ACC112 (cell line): ENCODE measurements at regions not wholly inside any gene's neighbourhood (a gene's known extent, or its start where the extent isn't known, plus 50 kb on each side); places are given as distances from the start of the nearest gene placed in this dataset.

Experiments
- H2AFZ ChIP-seq: fragments of 200-600 bp; sonication (generic); one replicate; pipeline ENCODE4 v1.6.0; 2017; ENCODE audit warnings: antibody characterized with exemption, low read length; ENCODE audit not compliant: unreplicated experiment
- H3K27ac ChIP-seq: fragments of 200-600 bp; sonication (generic); 2 replicates; pipeline ENCODE4 v1.5.1; 2014; ENCODE audit warnings: low read depth, mild to moderate bottlenecking, antibody characterized with exemption, low read length, moderate library complexity
- H3K27me3 ChIP-seq: fragments of 200-600 bp; sonication (generic); 2 replicates; pipeline ENCODE4 v1.6.1; 2014; ENCODE audit warnings: mild to moderate bottlenecking, antibody characterized with exemption, low read length, moderate library complexity, mixed read lengths; ENCODE audit not compliant: insufficient read depth
- H3K36me3 ChIP-seq: fragments of 200-600 bp; sonication (generic); 2 replicates; pipeline ENCODE4 v1.6.1; 2016; ENCODE audit warnings: mild to moderate bottlenecking, antibody characterized with exemption, low read length, moderate library complexity, mixed read lengths; ENCODE audit not compliant: insufficient read depth
- H3K4me1 ChIP-seq: fragments of 200-600 bp; sonication (generic); one replicate; pipeline ENCODE4 v1.6.1; 2016; ENCODE audit warnings: low read length, mixed read lengths; ENCODE audit not compliant: insufficient read depth, unreplicated experiment, control insufficient read depth
- H3K4me3 ChIP-seq: fragments of 200-600 bp; sonication (generic); 2 replicates; pipeline ENCODE4 v1.5.1; 2014; ENCODE audit warnings: mild to moderate bottlenecking, low read depth, low read length
- H3K79me2 ChIP-seq: fragments of 200-600 bp; sonication (generic); one replicate; pipeline ENCODE4 v1.6.0; 2016; ENCODE audit warnings: low read length; ENCODE audit not compliant: control insufficient read depth, unreplicated experiment, insufficient read depth

GRCh38 chr3:194249323-194250097 is 101.6 kb downstream of the CPN2 start:
- Histone ChIP-seq H3K27ac (no peak overlapping the region), H3K4me3 (no peak overlapping the region)

GRCh38 chr3:194250098-194251002 is 100.8 kb downstream of the CPN2 start:
- peaks cover 4% of the 10 kb centered on the region for H3K4me1 ChIP-seq
- no peak overlapping the region for H3K27ac ChIP-seq
- H3K36me3 ChIP-seq, result no peaks in the 10 kb centered on the region
- H3K27me3 ChIP-seq, result peaks cover 58% of the 10 kb centered on the region
- no peak overlapping the region for H3K4me3 ChIP-seq
- no peak overlapping the region for H2AFZ ChIP-seq
- H3K79me2 ChIP-seq, result no peaks in the 10 kb centered on the region

More at GRCh38 chr3:194249323-194250097, 101.6 kb downstream of the CPN2 start:
- Histone ChIP-seq H3K27me3 (peaks cover 58% of the 10 kb centered on the region), H3K36me3 (no peaks in the 10 kb centered on the region), H2AFZ (no peak overlapping the region), H3K79me2 (no peaks in the 10 kb centered on the region), H3K4me1 (peaks cover 4% of the 10 kb centered on the region)

GRCh38 chr3:194251007-194251406 is 100.1 kb downstream of the CPN2 start:
- peaks cover 58% of the 10 kb centered on the region for H3K27me3 ChIP-seq
- H3K27ac ChIP-seq, result no peak overlapping the region
- no peak overlapping the region for H3K4me3 ChIP-seq
- peaks cover 4% of the 10 kb centered on the region for H3K4me1 ChIP-seq
- no peaks in the 10 kb centered on the region for H3K36me3 ChIP-seq
- no peaks in the 10 kb centered on the region for H3K79me2 ChIP-seq
- H2AFZ ChIP-seq, result no peak overlapping the region

GRCh38 chr3:194251461-194251860 is 99.7 kb downstream of the CPN2 start:
- no peak overlapping the region for H3K27ac ChIP-seq
- no peaks in the 10 kb centered on the region for H3K4me1 ChIP-seq
- H3K27me3 ChIP-seq, result peaks cover 58% of the 10 kb centered on the region
- H2AFZ ChIP-seq, result no peak overlapping the region
- H3K79me2 ChIP-seq, result no peaks in the 10 kb centered on the region
- H3K4me3 ChIP-seq, result no peak overlapping the region
- no peaks in the 10 kb centered on the region for H3K36me3 ChIP-seq

- Histone ChIP-seq H3K27ac (no peak overlapping the region), H3K36me3 (no peaks in the 10 kb centered on the region), H3K4me3 (no peak overlapping the region), H3K79me2 (no peaks in the 10 kb centered on the region), H3K27me3 (peaks cover 59% of the 10 kb centered on the region), H2AFZ (no peak overlapping the region), H3K4me1 (no peaks in the 10 kb centered on the region)
Measured at GRCh38 chr3:194251891-194252560, 99.1 kb downstream of the CPN2 start.

- Histone ChIP-seq H3K27me3 (peaks cover 61% of the 10 kb centered on the region), H3K4me1 (no peaks in the 10 kb centered on the region), H3K79me2 (no peaks in the 10 kb centered on the region), H3K36me3 (0 out of 2 replicates have a peak, but pooled peaks cover 1% of the 10 kb centered on the region), H3K27ac (no peak overlapping the region), H2AFZ (no peak overlapping the region), H3K4me3 (no peak overlapping the region)
Measured at GRCh38 chr3:194253270-194253669, 97.9 kb downstream of the CPN2 start.

GRCh38 chr3:194254040-194254439 is 97.1 kb downstream of the CPN2 start:
- H3K36me3 ChIP-seq, result 0 out of 2 replicates have a peak, but pooled peaks cover 3% of the 10 kb centered on the region
- no peak overlapping the region for H3K4me3 ChIP-seq
- no peaks in the 10 kb centered on the region for H3K4me1 ChIP-seq
- no peaks in the 10 kb centered on the region for H3K79me2 ChIP-seq
- no peak overlapping the region for H2AFZ ChIP-seq
- no peak overlapping the region for H3K27ac ChIP-seq
- peaks cover 57% of the 10 kb centered on the region for H3K27me3 ChIP-seq

- Histone ChIP-seq H3K27me3 (peaks cover 44% of the 10 kb centered on the region), H3K79me2 (no peaks in the 10 kb centered on the region), H3K4me3 (no peak overlapping the region), H2AFZ (no peak overlapping the region), H3K27ac (no peak overlapping the region), H3K4me1 (no peaks in the 10 kb centered on the region), H3K36me3 (0 out of 2 replicates have a peak, but pooled peaks cover 3% of the 10 kb centered on the region)
Measured at GRCh38 chr3:194255252-194256039, 95.7 kb downstream of the CPN2 start.

GRCh38 chr3:194256040-194256945 is 94.8 kb downstream of the CPN2 start:
- Histone ChIP-seq H3K4me3 (no peak overlapping the region), H3K79me2 (no peaks in the 10 kb centered on the region), H3K4me1 (no peaks in the 10 kb centered on the region), H2AFZ (no peak overlapping the region), H3K27me3 (peaks cover 37% of the 10 kb centered on the region), H3K36me3 (0 out of 2 replicates have a peak, but pooled peaks cover 3% of the 10 kb centered on the region), H3K27ac (no peak overlapping the region)
